DOHH2 (cell line): ENCODE measurements at regions not wholly inside any gene's neighbourhood (a gene's known extent, or its start where the extent isn't known, plus 50 kb on each side); places are given as distances from the start of the nearest gene placed in this dataset.

ENCODE experiments used
- EZH2phosphoT487 ChIP-seq: fragments of 200-600 bp; sonication (generic); IDR thresholded peaks from 2 replicates; pipeline ENCODE4 v1.6.1; 2017; ENCODE audit warnings: borderline replicate concordance, mild to moderate bottlenecking, antibody characterized with exemption, low read length, moderate library complexity, mixed read lengths
- TF ChIP-seq, protein P1 (sequence below): fragments of 200-600 bp; sonication (generic); IDR thresholded peaks from one replicate; pipeline ENCODE4 v1.5.1; 2014; ENCODE audit warnings: antibody characterized with exemption, mild to moderate bottlenecking, low read depth, low read length; ENCODE audit not compliant: poor library complexity, severe bottlenecking

DNA sequence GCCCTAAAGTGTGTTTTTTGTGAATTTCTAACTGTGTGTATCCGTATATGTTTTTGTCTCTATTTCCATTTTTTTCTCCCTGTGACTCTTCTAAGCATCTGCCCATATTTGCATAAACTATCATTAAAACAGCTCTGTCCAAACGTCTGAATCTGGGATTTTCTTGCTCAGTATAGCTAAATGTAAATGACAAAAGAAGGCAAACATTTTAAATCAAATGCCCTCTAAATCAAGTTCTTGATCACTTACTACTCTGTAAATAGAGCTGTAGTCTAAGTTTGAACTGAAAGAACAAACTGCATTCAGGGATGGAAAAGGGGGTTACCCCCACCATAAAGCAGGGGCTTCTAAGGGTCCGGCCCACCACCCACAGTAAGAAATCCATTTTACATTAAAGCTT lies 432.0 kb upstream of the FAM241A start:
- no peak for TF ChIP-seq EZH2phosphoT487
- TF ChIP-seq, protein P1, sequence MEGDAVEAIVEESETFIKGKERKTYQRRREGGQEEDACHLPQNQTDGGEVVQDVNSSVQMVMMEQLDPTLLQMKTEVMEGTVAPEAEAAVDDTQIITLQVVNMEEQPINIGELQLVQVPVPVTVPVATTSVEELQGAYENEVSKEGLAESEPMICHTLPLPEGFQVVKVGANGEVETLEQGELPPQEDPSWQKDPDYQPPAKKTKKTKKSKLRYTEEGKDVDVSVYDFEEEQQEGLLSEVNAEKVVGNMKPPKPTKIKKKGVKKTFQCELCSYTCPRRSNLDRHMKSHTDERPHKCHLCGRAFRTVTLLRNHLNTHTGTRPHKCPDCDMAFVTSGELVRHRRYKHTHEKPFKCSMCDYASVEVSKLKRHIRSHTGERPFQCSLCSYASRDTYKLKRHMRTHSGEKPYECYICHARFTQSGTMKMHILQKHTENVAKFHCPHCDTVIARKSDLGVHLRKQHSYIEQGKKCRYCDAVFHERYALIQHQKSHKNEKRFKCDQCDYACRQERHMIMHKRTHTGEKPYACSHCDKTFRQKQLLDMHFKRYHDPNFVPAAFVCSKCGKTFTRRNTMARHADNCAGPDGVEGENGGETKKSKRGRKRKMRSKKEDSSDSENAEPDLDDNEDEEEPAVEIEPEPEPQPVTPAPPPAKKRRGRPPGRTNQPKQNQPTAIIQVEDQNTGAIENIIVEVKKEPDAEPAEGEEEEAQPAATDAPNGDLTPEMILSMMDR: no peak
